COLO668 (cell line): ENCODE measurements at regions not wholly inside any gene's neighbourhood (a gene's known extent, or its start where the extent isn't known, plus 50 kb on each side); places are given as distances from the start of the nearest gene placed in this dataset.

Source experiments
- DNase-seq: peaks from one replicate; lab custom pipeline; 2025; ENCODE audit not compliant: unreplicated experiment; lab: John Stamatoyannopoulos, UW

DNA sequence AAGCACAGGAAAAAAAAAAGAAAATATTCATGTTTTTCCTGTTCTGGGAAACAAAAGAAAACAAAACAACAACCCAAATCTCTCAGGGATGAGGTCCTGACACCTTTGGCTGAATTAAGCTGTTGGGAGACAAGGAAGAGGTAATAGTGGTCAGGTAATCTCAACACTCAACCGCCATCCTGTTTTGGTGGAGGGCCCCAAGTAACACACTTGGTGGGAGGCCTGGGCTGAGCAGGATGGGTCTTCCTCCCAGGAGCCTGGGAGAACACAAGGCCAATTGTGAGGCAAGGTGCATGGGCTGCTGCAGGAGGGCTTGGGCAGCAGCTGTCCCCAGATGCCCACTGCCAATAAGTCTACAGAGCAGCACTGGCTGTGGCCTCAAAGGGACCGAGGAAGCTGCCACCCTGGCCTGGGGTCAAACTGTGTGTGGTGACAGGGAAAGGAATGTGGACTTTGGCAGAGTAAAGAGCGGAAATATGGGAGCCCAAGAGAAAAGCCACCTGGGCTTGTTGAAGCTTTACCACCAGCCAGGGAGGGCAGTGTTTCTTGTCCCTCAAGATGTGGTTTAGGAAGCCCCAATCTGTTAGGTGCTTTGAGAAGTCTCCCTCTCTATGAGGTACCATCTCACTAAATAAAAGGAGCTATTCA is 93.5 kb upstream of the SLC25A13 start:
- no peak for DNase-seq

DNA sequence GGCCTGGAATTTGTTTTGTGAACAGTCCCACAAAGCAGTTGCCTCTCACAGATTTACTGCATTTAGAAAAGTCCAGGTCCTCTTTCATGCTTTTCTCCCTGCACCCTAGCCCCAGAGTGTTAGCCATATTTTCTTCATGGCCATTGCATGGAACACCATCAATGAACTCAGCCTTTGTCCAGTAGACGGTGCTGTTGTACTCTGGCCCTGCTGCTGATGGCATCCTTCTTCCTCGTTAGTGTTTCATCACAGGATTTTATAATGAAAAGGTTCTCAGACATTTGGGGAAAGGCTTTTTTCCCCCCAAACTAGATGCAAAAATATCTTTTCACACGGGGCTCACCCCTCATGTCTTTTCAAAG is 93.0 kb upstream of the SLC25A13 start:
- DNase-seq, result peak; percentile 61

DNA sequence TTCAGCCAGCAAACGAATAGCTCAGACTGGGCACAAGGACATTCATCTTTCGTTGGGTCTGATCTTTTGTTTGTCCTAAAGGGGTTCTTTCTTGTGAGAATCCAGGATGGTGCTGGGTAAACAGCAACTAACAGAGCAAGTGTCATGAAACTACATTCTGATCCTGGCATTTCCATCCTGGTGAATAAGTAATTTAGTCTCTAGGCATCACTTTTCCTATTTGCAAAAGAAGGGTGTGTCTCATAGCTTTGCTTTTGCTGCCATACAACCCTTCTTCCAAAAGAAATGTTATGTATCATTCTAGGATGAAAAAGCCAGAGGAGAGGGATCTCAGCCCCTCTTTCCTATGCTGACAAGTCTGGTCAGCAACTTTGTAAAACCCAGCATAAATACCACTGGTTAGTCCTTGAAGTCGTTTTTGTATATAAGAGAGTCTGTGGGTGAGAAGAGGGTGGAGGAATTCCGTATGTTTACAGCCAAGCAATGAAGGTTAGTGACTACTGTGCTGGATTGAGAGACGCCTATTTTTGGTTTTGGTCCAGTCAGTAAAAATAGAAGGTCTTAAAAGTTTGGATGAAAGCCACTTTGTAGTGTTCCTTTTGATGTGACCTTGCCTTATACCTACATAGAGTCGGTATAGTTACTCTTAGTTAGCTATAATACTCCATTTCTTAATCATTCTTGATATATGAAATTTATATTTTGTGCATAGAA is 88.4 kb upstream of the SLC25A13 start:
- DNase-seq, result no peak

DNA sequence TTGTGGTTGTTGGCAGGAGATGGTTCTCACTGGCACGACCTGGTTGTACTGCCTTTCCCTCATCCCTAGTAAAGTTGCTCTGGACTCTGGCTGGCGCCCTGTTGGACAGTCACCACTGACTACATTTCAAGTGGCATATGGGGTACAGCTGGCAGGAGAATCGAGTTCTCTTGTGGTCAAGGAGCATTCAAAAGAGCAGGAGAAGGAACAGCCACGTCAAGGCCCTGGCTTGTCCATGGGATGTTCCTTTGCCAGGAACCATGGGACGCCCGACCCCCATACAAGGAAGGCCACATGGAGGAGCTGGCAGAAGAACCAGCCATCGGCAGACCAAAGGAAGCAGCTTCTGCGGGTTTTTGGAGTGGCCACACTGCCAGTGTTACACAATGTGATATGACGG is 87.0 kb upstream of the SLC25A13 start:
- DNase-seq, result no peak

DNA sequence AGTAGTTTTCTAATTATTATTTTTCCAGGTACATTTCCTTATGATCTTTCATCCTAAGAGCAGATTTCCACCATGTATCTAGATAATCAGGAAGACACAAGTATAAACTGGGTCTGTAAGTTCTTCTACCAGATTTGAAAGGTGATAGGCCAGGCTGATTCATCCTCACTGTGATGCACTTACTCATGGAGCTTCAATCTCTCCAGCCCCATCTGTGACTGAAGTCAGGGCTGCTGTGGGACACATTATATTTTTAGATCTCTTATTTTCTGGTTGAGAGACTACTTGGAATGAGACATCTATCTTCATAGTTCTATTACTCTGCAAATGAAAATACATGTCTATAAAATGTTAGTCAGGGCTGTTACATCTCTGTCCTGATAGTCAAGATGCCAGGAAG is 85.5 kb upstream of the SLC25A13 start:
- no peak for DNase-seq

DNA sequence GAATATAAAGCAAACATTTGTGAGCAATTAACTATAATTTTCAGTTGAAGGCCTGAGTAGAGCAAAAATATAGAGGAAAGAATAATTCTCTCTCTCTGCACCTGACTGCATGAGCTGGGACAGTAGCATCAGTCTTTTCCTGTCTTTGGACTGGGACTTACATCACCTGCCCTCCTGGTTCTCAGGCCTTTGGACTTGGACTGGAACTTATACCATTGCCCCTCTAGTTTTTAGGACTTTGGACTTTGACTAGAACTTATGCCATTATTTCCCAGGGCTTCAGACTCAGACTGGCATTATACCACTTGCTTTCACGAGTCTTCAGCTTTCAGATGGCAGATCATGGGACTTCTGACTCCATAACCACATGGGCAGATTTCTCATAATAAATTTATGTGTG is 81.0 kb upstream of the SLC25A13 start:
- DNase-seq, result no peak

DNA sequence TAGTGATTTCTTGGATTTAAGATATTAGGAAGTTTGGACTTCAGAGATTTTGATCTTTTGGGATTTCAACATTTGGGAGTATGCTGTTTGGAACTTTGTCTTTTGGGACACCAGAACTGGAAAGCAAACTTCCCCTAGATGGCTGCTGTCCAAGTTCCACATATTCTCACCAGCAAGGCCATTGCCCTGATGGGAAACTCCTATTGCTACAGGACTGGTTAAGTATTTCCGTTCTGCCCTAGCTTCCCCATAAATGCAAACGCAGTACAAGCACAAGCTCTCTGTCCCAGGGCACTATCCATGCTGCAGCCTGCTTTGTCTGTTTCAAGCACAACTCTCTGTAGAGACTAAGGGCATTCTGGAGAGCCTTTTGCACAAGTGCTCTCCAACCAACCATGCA is 79.3 kb upstream of the SLC25A13 start:
- no peak for DNase-seq

DNA sequence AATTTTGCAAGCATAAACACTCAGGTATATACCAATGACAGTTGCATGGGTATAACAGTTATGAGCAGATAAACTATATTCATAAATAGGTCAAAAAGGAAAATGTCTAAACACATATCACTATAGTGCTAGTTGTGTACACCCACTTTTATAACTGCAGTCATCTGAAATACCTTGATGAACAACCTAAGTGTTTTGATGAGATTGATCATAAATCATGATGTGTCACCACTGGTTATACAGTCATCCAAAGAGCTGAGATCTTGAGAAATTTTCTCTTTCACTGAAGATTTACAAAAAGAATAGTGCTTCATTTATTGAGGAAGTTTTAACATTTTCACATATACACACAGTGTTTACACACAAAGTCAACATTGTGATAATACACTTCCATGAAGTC is 78.6 kb upstream of the SLC25A13 start:
- DNase-seq, result no peak

DNA sequence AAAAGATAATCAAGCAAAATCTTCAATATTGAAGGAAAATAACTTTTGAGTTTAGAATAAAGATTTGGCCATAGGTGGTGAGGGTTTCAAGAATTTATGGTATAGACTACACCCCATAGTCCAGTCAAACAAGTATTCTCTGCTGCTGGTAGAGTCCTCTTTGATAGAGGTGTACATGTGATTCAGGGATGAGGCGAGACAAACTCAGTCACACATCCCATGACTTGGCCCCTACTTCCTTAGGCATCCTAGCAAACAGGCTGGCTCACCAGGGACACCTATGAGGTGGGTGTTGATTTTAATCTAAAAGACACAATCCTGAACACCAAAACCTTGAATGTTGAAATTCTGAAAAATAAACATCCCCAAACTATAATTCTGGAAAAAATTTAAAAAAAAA is 78.1 kb upstream of the SLC25A13 start:
- DNase-seq, result no peak

DNA sequence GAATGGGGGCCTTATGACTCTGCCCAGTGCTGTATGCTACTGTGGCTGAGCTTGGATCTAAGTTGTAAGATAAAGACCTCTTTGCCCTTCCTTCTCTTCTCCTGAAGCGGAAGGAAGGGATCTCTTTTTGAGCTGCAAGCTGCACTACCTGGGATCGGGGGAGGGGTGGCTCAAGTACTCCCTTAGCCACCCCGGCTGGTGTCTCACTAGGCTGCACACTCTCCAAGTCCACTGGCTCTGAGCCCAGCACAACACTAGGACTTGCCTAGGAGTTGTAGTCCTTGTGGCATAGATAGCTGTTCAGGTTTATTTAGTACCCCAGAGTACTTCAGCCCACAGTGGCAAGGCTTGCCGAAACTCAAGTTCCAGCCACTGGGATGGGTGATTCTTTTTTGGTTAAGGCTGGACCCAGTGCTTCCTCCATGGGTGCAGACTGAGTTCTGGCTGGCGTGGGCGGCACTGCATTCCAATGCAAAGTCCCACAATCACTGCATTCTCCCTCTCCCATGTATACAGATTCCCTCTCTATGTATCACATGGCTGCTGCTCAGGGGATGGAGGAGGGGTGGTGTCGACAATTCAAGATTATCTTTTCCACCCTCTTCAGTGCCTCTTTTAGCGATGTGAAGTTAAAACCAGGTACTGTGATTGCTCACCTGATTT is 76.2 kb upstream of the SLC25A13 start:
- no peak for DNase-seq

DNA sequence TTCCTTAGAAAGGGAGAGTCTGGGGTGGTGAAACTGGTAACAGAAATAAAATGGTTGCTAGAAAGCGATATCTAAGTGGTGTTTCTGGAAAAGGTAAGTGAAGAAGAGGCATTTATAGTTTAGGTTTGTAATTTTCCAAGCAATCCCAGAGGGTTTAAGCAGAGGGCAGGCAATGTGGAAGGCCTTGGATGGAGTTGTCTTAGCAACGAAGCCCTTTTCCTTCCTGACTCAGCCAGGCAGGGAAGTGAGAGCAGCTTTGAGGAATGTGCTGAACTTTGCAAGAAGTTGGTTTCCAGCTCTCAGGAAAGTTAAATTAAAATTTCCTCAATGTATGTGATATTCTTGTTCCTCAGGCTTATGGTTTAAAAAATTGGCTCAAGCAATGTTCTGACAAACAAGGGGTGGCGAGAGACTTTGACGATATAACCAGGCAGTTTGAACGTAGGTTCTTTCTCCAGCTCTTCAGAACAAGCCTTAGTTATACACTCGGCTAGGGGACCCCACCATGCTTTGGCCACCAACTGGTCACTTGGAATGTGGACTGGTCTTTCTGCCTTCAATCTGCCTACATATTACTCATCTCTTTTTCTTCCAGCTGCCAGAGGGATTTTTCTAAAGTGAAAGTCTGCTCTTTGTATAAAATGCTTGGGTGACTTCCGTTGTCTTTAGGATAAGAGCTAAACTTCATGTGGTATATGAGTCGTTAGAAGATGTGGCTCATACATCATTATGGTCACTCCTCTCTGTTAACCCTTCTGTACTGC is 66.9 kb upstream of the SLC25A13 start:
- DNase-seq, result no peak

DNA sequence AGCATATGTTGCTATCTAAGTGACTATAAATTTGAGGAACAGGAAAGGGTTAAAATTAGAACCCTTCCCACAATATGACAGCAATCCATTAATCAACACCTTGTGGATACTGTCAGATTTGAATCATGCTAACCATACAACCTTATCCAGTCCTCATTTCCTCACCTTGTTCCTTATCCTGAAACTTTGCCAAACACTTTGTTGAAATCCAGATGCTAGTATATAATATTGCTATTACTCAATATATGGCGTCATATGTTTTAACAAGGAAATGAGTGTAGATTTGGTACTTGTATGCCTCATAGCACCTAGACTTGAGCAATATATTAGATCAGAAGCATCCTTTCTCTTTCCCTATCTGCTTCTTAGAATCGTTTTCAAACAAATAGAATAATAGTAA is 66.3 kb upstream of the SLC25A13 start:
- no peak for DNase-seq

DNA sequence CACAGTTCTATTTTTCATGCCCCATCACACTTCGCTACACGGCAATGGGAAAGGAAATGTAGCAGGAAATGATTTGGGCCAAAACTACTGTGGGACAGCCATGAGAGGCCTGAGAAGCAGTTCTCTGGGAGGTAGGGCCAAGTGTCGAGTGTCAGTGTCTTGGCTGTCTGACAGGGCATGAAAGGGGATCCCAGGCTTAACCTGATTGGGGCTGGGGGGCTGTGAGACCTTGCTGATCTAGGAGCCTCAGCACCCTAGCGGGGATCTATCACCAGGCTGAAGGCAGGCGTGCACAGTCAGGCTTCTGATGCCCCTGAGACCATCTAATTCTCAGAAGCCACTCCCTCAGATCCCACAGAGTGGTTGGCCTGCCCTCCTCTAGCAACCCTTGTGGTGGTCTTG is 58.2 kb upstream of the SLC25A13 start:
- no peak for DNase-seq

DNA sequence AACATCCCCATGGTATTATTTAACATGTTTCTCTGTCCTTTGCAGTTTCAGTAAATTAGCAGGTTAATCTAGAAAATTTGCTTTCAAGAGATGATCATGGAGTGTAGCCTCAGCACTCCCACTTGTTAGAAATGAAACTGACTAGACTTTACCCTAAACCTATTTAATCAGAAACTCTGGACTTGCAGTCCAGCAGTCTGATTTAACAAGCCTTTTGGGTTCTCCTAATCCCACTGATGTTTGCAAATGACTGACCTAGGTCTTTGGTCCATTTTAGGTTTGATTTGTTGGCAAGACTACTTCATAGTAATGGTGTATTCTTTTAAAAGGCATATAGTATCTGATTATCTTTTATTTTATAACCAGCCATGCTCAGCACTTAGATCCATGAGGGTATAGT is 55.5 kb upstream of the SLC25A13 start:
- DNase-seq, result no peak
